IMR-90 (cell line): ENCODE measurements at regions not wholly inside any gene's neighbourhood (a gene's known extent, or its start where the extent isn't known, plus 50 kb on each side); places are given as distances from the start of the nearest gene placed in this dataset.

ENCODE experiments used
- ATAC-seq: fragments of 200-7000 bp; cut with Tn5 transposase; 2 replicates; pipeline ENCODE4 v1.9.1; 2020; ENCODE audit warnings: low read depth, mild to moderate bottlenecking, moderate library complexity
- BruUV-seq: library from RNA; stranded (reverse); fragments of 400-500 nt; replicated peaks from 2 replicates; lab custom pipeline; 2021; lab: Mats Ljungman, UMichigan
- CTCF ChIA-PET: fragments of 300-600 bp; formaldehyde crosslinking; extraction: SDS; loops from one replicate; lab custom pipeline; 2021; ENCODE audit warnings: antibody characterized with exemption; lab: Yijun Ruan, JAX
- POLR2A ChIA-PET: fragments of 300-600 bp; sonication (Branson Sonifier 250); formaldehyde crosslinking; loops from one replicate; lab custom pipeline; 2022; ENCODE audit warnings: antibody characterized with exemption; ENCODE audit not compliant: unreplicated experiment; lab: Charles Lee
- DNase-seq: peaks from one replicate; pipeline ENCODE4 v3.0.0; 2013
- H2AFZ ChIP-seq: replicated peaks from 2 replicates; pipeline ENCODE3; 2013; ENCODE audit warnings: low read length, mild to moderate bottlenecking; ENCODE audit not compliant: poor library complexity
- H2AK5ac ChIP-seq: 2 replicates; pipeline ENCODE4 v1.6.1; 2013; ENCODE audit warnings: low read depth, low read length, inconsistent platforms
- H2AK9ac ChIP-seq: replicated peaks from 2 replicates; pipeline ENCODE3; 2013; ENCODE audit warnings: mild to moderate bottlenecking, low read depth, low read length, moderate library complexity; ENCODE audit not compliant: poor library complexity
- H2BK120ac ChIP-seq: 2 replicates; pipeline ENCODE4 v1.6.1; 2013; ENCODE audit warnings: low read depth, low read length, inconsistent platforms
- H2BK15ac ChIP-seq: 3 replicates; pipeline ENCODE4 v1.6.1; 2013; ENCODE audit warnings: low read depth, low read length, inconsistent platforms
- H2BK20ac ChIP-seq: 2 replicates; pipeline ENCODE4 v1.6.1; 2013; ENCODE audit warnings: low read depth, mild to moderate bottlenecking, inconsistent platforms, low read length, moderate library complexity
- H2BK5ac ChIP-seq: 2 replicates; pipeline ENCODE4 v1.6.1; 2013; ENCODE audit warnings: mild to moderate bottlenecking, low read depth, low read length, inconsistent platforms; ENCODE audit not compliant: poor library complexity, severe bottlenecking
- H3K14ac ChIP-seq: replicated peaks from 2 replicates; pipeline ENCODE4 v1.6.1; 2013; ENCODE audit warnings: low read depth, low read length, inconsistent platforms
- H3K18ac ChIP-seq: 2 replicates; pipeline ENCODE4 v1.6.1; 2013; ENCODE audit warnings: low read depth, low read length, control low read depth
- H3K23ac ChIP-seq: 2 replicates; pipeline ENCODE4 v1.6.1; 2013; ENCODE audit warnings: low read depth, low read length, inconsistent platforms
- H3K27ac ChIP-seq: 2 replicates; pipeline ENCODE4 v1.5.1; 2013; ENCODE audit warnings: mild to moderate bottlenecking, control low read depth, low read length; ENCODE audit not compliant: insufficient read depth
- H3K27me3 ChIP-seq: 2 replicates; pipeline ENCODE4 v1.6.1; 2013; ENCODE audit warnings: low read length; ENCODE audit not compliant: control insufficient read depth, insufficient read depth
- H3K36me3 ChIP-seq: 2 replicates; pipeline ENCODE4 v1.6.1; 2013; ENCODE audit warnings: low read length, mixed read lengths; ENCODE audit not compliant: control insufficient read depth, insufficient read depth
- H3K4ac ChIP-seq: 2 replicates; pipeline ENCODE4 v1.6.1; 2013; ENCODE audit warnings: low read depth, low read length, inconsistent platforms
- H3K4me1 ChIP-seq: 2 replicates; pipeline ENCODE4 v1.6.1; 2013; ENCODE audit warnings: low read length, mixed read lengths; ENCODE audit not compliant: control insufficient read depth, insufficient read depth
- H3K4me2 ChIP-seq: 2 replicates; pipeline ENCODE4 v1.6.1; 2013; ENCODE audit warnings: low read depth, mild to moderate bottlenecking, control low read depth, low read length, moderate library complexity
- H3K4me3 ChIP-seq: 2 replicates; pipeline ENCODE4 v1.5.1; 2013; ENCODE audit warnings: low read depth, mild to moderate bottlenecking, control low read depth, low read length, moderate library complexity; ENCODE audit not compliant: insufficient read depth
- H3K56ac ChIP-seq: 2 replicates; pipeline ENCODE4 v1.6.1; 2013; ENCODE audit warnings: low read length, inconsistent platforms; ENCODE audit not compliant: insufficient read depth; ENCODE audit errors: extremely low read depth
- H3K79me1 ChIP-seq, 2 experiments: 2 replicates each; pipeline ENCODE4 v1.6.1; 2013; ENCODE audit warnings: low read length in 2 of 2, inconsistent platforms in 1 of 2, low read depth in 1 of 2
- H3K9ac ChIP-seq: 2 replicates; pipeline ENCODE4 v1.6.1; 2013; ENCODE audit warnings: low read depth, low read length, control low read depth
- H3K9me1 ChIP-seq: 2 replicates; pipeline ENCODE4 v1.6.1; 2013; ENCODE audit warnings: low read length, inconsistent platforms; ENCODE audit not compliant: insufficient read depth
- H3K9me3 ChIP-seq: 2 replicates; pipeline ENCODE4 v1.6.1; 2013; ENCODE audit warnings: low read length; ENCODE audit not compliant: control insufficient read depth, insufficient read depth
- H4K20me1 ChIP-seq: 2 replicates; pipeline ENCODE4 v1.6.1; 2013; ENCODE audit warnings: low read length, inconsistent platforms; ENCODE audit not compliant: insufficient read depth
- H4K5ac ChIP-seq: 2 replicates; pipeline ENCODE4 v1.6.1; 2013; ENCODE audit warnings: mild to moderate bottlenecking, low read depth, low read length, control low read depth
- H4K8ac ChIP-seq, 2 experiments: 2 replicates each; pipeline ENCODE4 v1.6.1; 2013; ENCODE audit warnings: low read depth in 2 of 2, low read length in 2 of 2, control low read depth in 1 of 2, inconsistent platforms in 1 of 2
- H4K91ac ChIP-seq: 2 replicates; pipeline ENCODE4 v1.6.1; 2013; ENCODE audit warnings: low read depth, low read length, inconsistent platforms; ENCODE audit not compliant: insufficient read depth
- BHLHE40 ChIP-seq: fragments of 150-350 bp; IDR thresholded peaks from 2 replicates; pipeline ENCODE4 v1.6.1; 2016; ENCODE audit warnings: mild to moderate bottlenecking, low read depth, low read length
- CEBPB ChIP-seq: IDR thresholded peaks from 2 replicates; pipeline ENCODE4 v1.6.1; 2012; ENCODE audit warnings: low read depth, low read length, improper control_type of control experiment
- CHD1 ChIP-seq: IDR thresholded peaks from 2 replicates; pipeline ENCODE4 v1.6.1; 2012; ENCODE audit warnings: low read depth, low read length, improper control_type of control experiment
- FOS ChIP-seq: fragments of 150-350 bp; IDR thresholded peaks from 2 replicates; pipeline ENCODE4 v1.6.1; 2016; ENCODE audit warnings: low read depth, low read length
- MAFK ChIP-seq: IDR thresholded peaks from 2 replicates; pipeline ENCODE4 v1.6.1; 2012; ENCODE audit warnings: low read depth, low read length, improper control_type of control experiment
- MAZ ChIP-seq: IDR thresholded peaks from 2 replicates; pipeline ENCODE4 v1.6.1; 2012; ENCODE audit warnings: low read depth, mild to moderate bottlenecking, low read length, improper control_type of control experiment, moderate library complexity, borderline replicate concordance
- MXI1 ChIP-seq: IDR thresholded peaks from 2 replicates; pipeline ENCODE4 v1.6.1; 2012; ENCODE audit warnings: low read depth, mild to moderate bottlenecking, low read length, moderate library complexity, borderline replicate concordance
- NFE2L2 ChIP-seq: fragments of 150-350 bp; IDR thresholded peaks from 2 replicates; pipeline ENCODE4 v1.6.1; 2016; ENCODE audit warnings: low read depth, mild to moderate bottlenecking, low read length
- POLR2A ChIP-seq: IDR thresholded peaks from 2 replicates; pipeline ENCODE4 v1.6.1; 2012; ENCODE audit warnings: mild to moderate bottlenecking, low read depth, low read length
- RAD21 ChIP-seq: IDR thresholded peaks from 2 replicates; pipeline ENCODE4 v1.6.1; 2012; ENCODE audit warnings: low read length, improper control_type of control experiment
- RCOR1 ChIP-seq: IDR thresholded peaks from 2 replicates; pipeline ENCODE4 v1.6.1; 2012; ENCODE audit warnings: mild to moderate bottlenecking, low read length, improper control_type of control experiment; ENCODE audit not compliant: insufficient replicate concordance
- RFX5 ChIP-seq: IDR thresholded peaks from 2 replicates; pipeline ENCODE4 v1.8.0; 2012; ENCODE audit warnings: low read depth, mild to moderate bottlenecking, low read length, moderate library complexity
- WGBS, 2 experiments: methylation state at CpG; one replicate each; pipeline versions ENCODE4 v1.1.5 to v1.1.7; 2013; ENCODE audit warnings: missing lambda C conversion rate in 2 of 2; ENCODE audit not compliant: insufficient read length in 1 of 2; ENCODE audit errors: extremely low coverage in 2 of 2; 5-methylcytosine and 5-hydroxymethylcytosine counted together
- dilution Hi-C: fragments of 300-500 bp; cut with HindIII; formaldehyde crosslinking; loops from one replicate; pipeline ENCODE4 v1.14.3; 2018; ENCODE audit warnings: low sequenced_read_pairs; ENCODE audit not compliant: unreplicated experiment
- in situ Hi-C: fragments of 300-500 bp; cut with MboI; formaldehyde crosslinking; loops from 3 replicates; pipeline ENCODE4 v1.14.3; 2019; ENCODE audit warnings: low sequenced_read_pairs, inconsistent platforms, mixed read lengths
- intact Hi-C: fragments of 100-400 bp; cut with micrococcal nuclease; formaldehyde crosslinking; loops from 2 replicates; pipeline ENCODE4 v1.10.0; 2022
- TF ChIP-seq, protein P1 (sequence below): fragments of 150-350 bp; IDR thresholded peaks from 2 replicates; pipeline ENCODE4 v1.6.1; 2016; ENCODE audit warnings: low read depth, mild to moderate bottlenecking, low read length, moderate library complexity, borderline replicate concordance
- TF ChIP-seq, protein P2 (sequence below): fragments of 150-350 bp; IDR thresholded peaks from 2 replicates; pipeline ENCODE4 v1.6.1; 2017; ENCODE audit warnings: mild to moderate bottlenecking, antibody characterized with exemption, low read length, low read depth
- TF ChIP-seq, protein P3 (sequence below): conservative IDR thresholded peaks from 2 replicates; pipeline ENCODE4 v1.5.1; 2012; ENCODE audit warnings: mild to moderate bottlenecking, low read depth, low read length, improper control_type of control experiment

DNA sequence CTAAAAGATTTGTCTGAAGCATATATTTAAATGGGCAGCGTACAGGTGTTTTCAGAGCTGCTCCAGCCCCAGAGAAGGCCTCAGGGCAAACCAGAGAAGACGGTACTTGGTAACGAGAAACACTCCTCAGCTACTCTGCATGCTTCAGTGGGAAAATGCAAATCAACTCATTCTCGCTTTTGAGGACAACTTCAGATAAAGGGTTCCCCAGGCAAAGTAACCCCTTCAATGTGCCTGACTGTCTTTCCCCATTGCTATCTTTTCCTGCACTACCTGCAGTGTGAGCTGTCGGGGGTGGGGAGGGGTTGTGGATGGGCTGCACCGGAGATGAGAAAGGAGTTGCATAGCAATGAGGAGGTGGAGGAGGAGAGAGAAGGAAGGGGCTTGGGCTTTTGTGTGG, 339.7 kb upstream of the CLINT1 start:
- H2BK15ac ChIP-seq, result no peak overlapping the region
- WGBS, 2 experiments, result no CpG with 5 or more reads among the region's 6 CpGs
- TF ChIP-seq CHD1, result no peak
- TF ChIP-seq, protein P1, sequence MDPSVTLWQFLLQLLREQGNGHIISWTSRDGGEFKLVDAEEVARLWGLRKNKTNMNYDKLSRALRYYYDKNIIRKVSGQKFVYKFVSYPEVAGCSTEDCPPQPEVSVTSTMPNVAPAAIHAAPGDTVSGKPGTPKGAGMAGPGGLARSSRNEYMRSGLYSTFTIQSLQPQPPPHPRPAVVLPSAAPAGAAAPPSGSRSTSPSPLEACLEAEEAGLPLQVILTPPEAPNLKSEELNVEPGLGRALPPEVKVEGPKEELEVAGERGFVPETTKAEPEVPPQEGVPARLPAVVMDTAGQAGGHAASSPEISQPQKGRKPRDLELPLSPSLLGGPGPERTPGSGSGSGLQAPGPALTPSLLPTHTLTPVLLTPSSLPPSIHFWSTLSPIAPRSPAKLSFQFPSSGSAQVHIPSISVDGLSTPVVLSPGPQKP, result no peak
- TF ChIP-seq NFE2L2, result no peak
- TF ChIP-seq MXI1, result no peak
- TF ChIP-seq BHLHE40, result no peak
- no peak for TF ChIP-seq RFX5
- TF ChIP-seq RCOR1, result no peak
- TF ChIP-seq POLR2A, result no peak
- no peak for TF ChIP-seq MAFK
- TF ChIP-seq, protein P2, sequence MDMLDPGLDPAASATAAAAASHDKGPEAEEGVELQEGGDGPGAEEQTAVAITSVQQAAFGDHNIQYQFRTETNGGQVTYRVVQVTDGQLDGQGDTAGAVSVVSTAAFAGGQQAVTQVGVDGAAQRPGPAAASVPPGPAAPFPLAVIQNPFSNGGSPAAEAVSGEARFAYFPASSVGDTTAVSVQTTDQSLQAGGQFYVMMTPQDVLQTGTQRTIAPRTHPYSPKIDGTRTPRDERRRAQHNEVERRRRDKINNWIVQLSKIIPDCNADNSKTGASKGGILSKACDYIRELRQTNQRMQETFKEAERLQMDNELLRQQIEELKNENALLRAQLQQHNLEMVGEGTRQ, result no peak
- no peak for TF ChIP-seq CEBPB
- no peak for TF ChIP-seq FOS
- TF ChIP-seq, protein P3, sequence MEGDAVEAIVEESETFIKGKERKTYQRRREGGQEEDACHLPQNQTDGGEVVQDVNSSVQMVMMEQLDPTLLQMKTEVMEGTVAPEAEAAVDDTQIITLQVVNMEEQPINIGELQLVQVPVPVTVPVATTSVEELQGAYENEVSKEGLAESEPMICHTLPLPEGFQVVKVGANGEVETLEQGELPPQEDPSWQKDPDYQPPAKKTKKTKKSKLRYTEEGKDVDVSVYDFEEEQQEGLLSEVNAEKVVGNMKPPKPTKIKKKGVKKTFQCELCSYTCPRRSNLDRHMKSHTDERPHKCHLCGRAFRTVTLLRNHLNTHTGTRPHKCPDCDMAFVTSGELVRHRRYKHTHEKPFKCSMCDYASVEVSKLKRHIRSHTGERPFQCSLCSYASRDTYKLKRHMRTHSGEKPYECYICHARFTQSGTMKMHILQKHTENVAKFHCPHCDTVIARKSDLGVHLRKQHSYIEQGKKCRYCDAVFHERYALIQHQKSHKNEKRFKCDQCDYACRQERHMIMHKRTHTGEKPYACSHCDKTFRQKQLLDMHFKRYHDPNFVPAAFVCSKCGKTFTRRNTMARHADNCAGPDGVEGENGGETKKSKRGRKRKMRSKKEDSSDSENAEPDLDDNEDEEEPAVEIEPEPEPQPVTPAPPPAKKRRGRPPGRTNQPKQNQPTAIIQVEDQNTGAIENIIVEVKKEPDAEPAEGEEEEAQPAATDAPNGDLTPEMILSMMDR, result no peak
- no peak for TF ChIP-seq MAZ
- TF ChIP-seq RAD21, result no peak
- H2AK5ac ChIP-seq, result no peak overlapping the region
- H3K56ac ChIP-seq, result no peak overlapping the region
- no peaks in the 10 kb centered on the region for H4K20me1 ChIP-seq
- H3K4ac ChIP-seq, result no peak overlapping the region
- no peaks in the 10 kb centered on the region for H3K27me3 ChIP-seq
- no peak overlapping the region for H2BK120ac ChIP-seq
- H3K4me2 ChIP-seq, result no peak overlapping the region
- H3K23ac ChIP-seq, result no peak overlapping the region
- DNase-seq (no peak), ATAC-seq (no peak)
- no peaks in the 10 kb centered on the region for H3K9me1 ChIP-seq
- no peak overlapping the region for H3K4me3 ChIP-seq
- no peaks in the 10 kb centered on the region for H3K36me3 ChIP-seq
- POLR2A ChIA-PET, result no interaction called here
- H3K9ac ChIP-seq, result no peak overlapping the region
- no peak overlapping the region for H3K14ac ChIP-seq
- in situ Hi-C loops, result no loop called here
- H2BK20ac ChIP-seq, result no peak overlapping the region
- no peak overlapping the region for H2BK5ac ChIP-seq
- no peaks in the 10 kb centered on the region for H3K9me3 ChIP-seq
- no TSS peak for BruUV-seq
- H4K8ac ChIP-seq, result no peak overlapping the region
- no peak overlapping the region for H2AFZ ChIP-seq
- no peak overlapping the region for H3K18ac ChIP-seq
- CTCF ChIA-PET, result no interaction called here
- no peaks in the 10 kb centered on the region for H3K79me1 ChIP-seq
- H3K27ac ChIP-seq, result no peak overlapping the region
- intact Hi-C loops, result no loop called here
- dilution Hi-C loops, result no loop called here
- H4K5ac ChIP-seq, result no peak overlapping the region
- no peak overlapping the region for H2AK9ac ChIP-seq
- H3K4me1 ChIP-seq, result no peaks in the 10 kb centered on the region
- H4K91ac ChIP-seq, result no peak overlapping the region
